Neural cell (in vitro differentiated cells): ENCODE measurements at regions not wholly inside any gene's neighbourhood (a gene's known extent, or its start where the extent isn't known, plus 50 kb on each side); places are given as distances from the start of the nearest gene placed in this dataset.

Source experiments
- H2AFZ ChIP-seq: fragments of 200-600, 300-800 bp; sonication (generic), shearing (Covaris generic); 2 replicates; pipeline ENCODE4 v1.6.0; 2014; ENCODE audit warnings: low read depth, mild to moderate bottlenecking, antibody characterized with exemption, low read length, moderate library complexity
- H3F3A ChIP-seq: fragments of 200-600 bp; shearing (Covaris generic); 2 replicates; pipeline ENCODE4 v1.6.1; 2016; ENCODE audit warnings: mild to moderate bottlenecking, moderate library complexity, mixed read lengths, antibody characterized with exemption, low read length; ENCODE audit not compliant: insufficient read depth, poor library complexity, severe bottlenecking
- H3K27ac ChIP-seq: fragments of 200-600, 300-800 bp; sonication (generic), shearing (Covaris generic); 2 replicates; pipeline ENCODE4 v1.5.1; 2014; ENCODE audit warnings: mild to moderate bottlenecking, low read length, moderate library complexity
- H3K27me3 ChIP-seq: fragments of 300-800, 200-600 bp; sonication (generic), shearing (Covaris generic); 2 replicates; pipeline ENCODE4 v1.6.0; 2014; ENCODE audit warnings: mild to moderate bottlenecking, low read depth, low read length, moderate library complexity; ENCODE audit not compliant: insufficient read depth
- H3K36me3 ChIP-seq: fragments of 300-800, 200-600 bp; sonication (generic), shearing (Covaris generic); 2 replicates; pipeline ENCODE4 v1.5.1; 2014; ENCODE audit warnings: mild to moderate bottlenecking, antibody characterized with exemption, low read length, moderate library complexity; ENCODE audit not compliant: insufficient read depth
- H3K4me2 ChIP-seq: fragments of 300-800, 200-600 bp; sonication (generic), shearing (Covaris generic); 2 replicates; pipeline ENCODE4 v1.6.0; 2014; ENCODE audit warnings: mild to moderate bottlenecking, low read length
- H3K4me3 ChIP-seq: fragments of 300-800, 200-600 bp; sonication (generic), shearing (Covaris generic); 2 replicates; pipeline ENCODE4 v1.5.1; 2014; ENCODE audit warnings: mild to moderate bottlenecking, low read length, moderate library complexity
- H3K79me2 ChIP-seq: fragments of 200-600 bp; shearing (Covaris generic); replicated peaks from 2 replicates; pipeline ENCODE4 v1.6.0; 2014; ENCODE audit warnings: mild to moderate bottlenecking, low read length, moderate library complexity; ENCODE audit not compliant: insufficient read depth
- H3K9ac ChIP-seq: fragments of 300-800, 200-600 bp; sonication (generic), shearing (Covaris generic); 2 replicates; pipeline ENCODE4 v1.6.1; 2016; ENCODE audit warnings: mild to moderate bottlenecking, low read length, mixed read lengths
- H3K9me2 ChIP-seq: fragments of 200-600 bp; shearing (Covaris generic); 2 replicates; pipeline ENCODE4 v1.6.1; 2016; ENCODE audit warnings: mild to moderate bottlenecking, low read length, mixed read lengths; ENCODE audit not compliant: insufficient read depth
- H3K9me3 ChIP-seq: fragments of 200-600, 300-800 bp; sonication (generic), shearing (Covaris generic); 2 replicates; pipeline ENCODE4 v1.6.1; 2016; ENCODE audit warnings: mild to moderate bottlenecking, mixed run types, low read length, moderate library complexity, mixed read lengths
- H4K20me1 ChIP-seq: fragments of 200-600 bp; shearing (Covaris generic); 2 replicates; pipeline ENCODE4 v1.6.1; 2016; ENCODE audit warnings: mild to moderate bottlenecking, mixed run types; ENCODE audit not compliant: insufficient read depth
- EP300 ChIP-seq: fragments of 450-650 bp; conservative IDR thresholded peaks from 2 replicates; pipeline ENCODE4 v1.6.1; 2014; ENCODE audit warnings: antibody characterized with exemption, mild to moderate bottlenecking, moderate library complexity; ENCODE audit not compliant: poor library complexity, severe bottlenecking
- EZH2 ChIP-seq: fragments of 200-600, 300-800 bp; shearing (Covaris generic), sonication (generic); IDR thresholded peaks from 2 replicates; pipeline ENCODE4 v1.6.1; 2014; ENCODE audit warnings: antibody characterized with exemption, low read length, borderline replicate concordance, mild to moderate bottlenecking; ENCODE audit not compliant: insufficient read depth, poor library complexity, severe bottlenecking
- MXI1 ChIP-seq: fragments of 450-650 bp; conservative IDR thresholded peaks from 2 replicates; pipeline ENCODE4 v1.6.1; 2014; ENCODE audit warnings: antibody characterized with exemption, mild to moderate bottlenecking; ENCODE audit not compliant: poor library complexity, severe bottlenecking
- POLR2AphosphoS5 ChIP-seq: IDR thresholded peaks from 2 replicates; pipeline ENCODE4 v1.6.1; 2012
- RAD21 ChIP-seq: fragments of 450-650 bp; conservative IDR thresholded peaks from 2 replicates; pipeline ENCODE4 v1.6.1; 2014; ENCODE audit warnings: antibody characterized with exemption, mild to moderate bottlenecking, moderate library complexity
- SMC3 ChIP-seq: fragments of 450-650 bp; conservative IDR thresholded peaks from 2 replicates; pipeline ENCODE4 v1.6.1; 2014; ENCODE audit warnings: antibody characterized with exemption, mild to moderate bottlenecking, moderate library complexity; ENCODE audit not compliant: poor library complexity
- TAF1 ChIP-seq: IDR thresholded peaks from 2 replicates; pipeline ENCODE4 v1.6.1; 2012; ENCODE audit warnings: low read depth
- TF ChIP-seq, protein P1 (sequence below): IDR thresholded peaks from 2 replicates; pipeline ENCODE4 v1.6.1; 2012; ENCODE audit warnings: borderline replicate concordance
- TF ChIP-seq, protein P2 (sequence below): fragments of 450-650 bp; IDR thresholded peaks from 2 replicates; pipeline ENCODE4 v1.5.1; 2014; ENCODE audit warnings: antibody characterized with exemption, mild to moderate bottlenecking, moderate library complexity; ENCODE audit not compliant: poor library complexity, severe bottlenecking

- Histone ChIP-seq H3K9me2 (no peaks in the 10 kb centered on the region), H3K27me3 (no peaks in the 10 kb centered on the region), H3K9me3 (no peaks in the 10 kb centered on the region), H3K9ac (no peak overlapping the region), H2AFZ (peak overlapping the region; percentile 41), H3K36me3 (no peaks in the 10 kb centered on the region), H3K4me2 (no peak overlapping the region), H4K20me1 (no peaks in the 10 kb centered on the region), H3F3A (no peaks in the 10 kb centered on the region), H3K27ac (no peak overlapping the region), H3K4me3 (no peak overlapping the region), H3K79me2 (no peaks in the 10 kb centered on the region)
- TF ChIP-seq TAF1 = no peak
- no peak for TF ChIP-seq MXI1
- no peak for TF ChIP-seq POLR2AphosphoS5
- TF ChIP-seq EP300 = no peak
- TF ChIP-seq EZH2 = no peak
- TF ChIP-seq, protein P1, sequence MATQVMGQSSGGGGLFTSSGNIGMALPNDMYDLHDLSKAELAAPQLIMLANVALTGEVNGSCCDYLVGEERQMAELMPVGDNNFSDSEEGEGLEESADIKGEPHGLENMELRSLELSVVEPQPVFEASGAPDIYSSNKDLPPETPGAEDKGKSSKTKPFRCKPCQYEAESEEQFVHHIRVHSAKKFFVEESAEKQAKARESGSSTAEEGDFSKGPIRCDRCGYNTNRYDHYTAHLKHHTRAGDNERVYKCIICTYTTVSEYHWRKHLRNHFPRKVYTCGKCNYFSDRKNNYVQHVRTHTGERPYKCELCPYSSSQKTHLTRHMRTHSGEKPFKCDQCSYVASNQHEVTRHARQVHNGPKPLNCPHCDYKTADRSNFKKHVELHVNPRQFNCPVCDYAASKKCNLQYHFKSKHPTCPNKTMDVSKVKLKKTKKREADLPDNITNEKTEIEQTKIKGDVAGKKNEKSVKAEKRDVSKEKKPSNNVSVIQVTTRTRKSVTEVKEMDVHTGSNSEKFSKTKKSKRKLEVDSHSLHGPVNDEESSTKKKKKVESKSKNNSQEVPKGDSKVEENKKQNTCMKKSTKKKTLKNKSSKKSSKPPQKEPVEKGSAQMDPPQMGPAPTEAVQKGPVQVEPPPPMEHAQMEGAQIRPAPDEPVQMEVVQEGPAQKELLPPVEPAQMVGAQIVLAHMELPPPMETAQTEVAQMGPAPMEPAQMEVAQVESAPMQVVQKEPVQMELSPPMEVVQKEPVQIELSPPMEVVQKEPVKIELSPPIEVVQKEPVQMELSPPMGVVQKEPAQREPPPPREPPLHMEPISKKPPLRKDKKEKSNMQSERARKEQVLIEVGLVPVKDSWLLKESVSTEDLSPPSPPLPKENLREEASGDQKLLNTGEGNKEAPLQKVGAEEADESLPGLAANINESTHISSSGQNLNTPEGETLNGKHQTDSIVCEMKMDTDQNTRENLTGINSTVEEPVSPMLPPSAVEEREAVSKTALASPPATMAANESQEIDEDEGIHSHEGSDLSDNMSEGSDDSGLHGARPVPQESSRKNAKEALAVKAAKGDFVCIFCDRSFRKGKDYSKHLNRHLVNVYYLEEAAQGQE = no peak
- TF ChIP-seq, protein P2, sequence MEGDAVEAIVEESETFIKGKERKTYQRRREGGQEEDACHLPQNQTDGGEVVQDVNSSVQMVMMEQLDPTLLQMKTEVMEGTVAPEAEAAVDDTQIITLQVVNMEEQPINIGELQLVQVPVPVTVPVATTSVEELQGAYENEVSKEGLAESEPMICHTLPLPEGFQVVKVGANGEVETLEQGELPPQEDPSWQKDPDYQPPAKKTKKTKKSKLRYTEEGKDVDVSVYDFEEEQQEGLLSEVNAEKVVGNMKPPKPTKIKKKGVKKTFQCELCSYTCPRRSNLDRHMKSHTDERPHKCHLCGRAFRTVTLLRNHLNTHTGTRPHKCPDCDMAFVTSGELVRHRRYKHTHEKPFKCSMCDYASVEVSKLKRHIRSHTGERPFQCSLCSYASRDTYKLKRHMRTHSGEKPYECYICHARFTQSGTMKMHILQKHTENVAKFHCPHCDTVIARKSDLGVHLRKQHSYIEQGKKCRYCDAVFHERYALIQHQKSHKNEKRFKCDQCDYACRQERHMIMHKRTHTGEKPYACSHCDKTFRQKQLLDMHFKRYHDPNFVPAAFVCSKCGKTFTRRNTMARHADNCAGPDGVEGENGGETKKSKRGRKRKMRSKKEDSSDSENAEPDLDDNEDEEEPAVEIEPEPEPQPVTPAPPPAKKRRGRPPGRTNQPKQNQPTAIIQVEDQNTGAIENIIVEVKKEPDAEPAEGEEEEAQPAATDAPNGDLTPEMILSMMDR = no peak
- no peak for TF ChIP-seq RAD21
- TF ChIP-seq SMC3 = no peak
These were observed 287.6 kb upstream of the PWP1 start for GRCh38 chr12:107397890-107398500.

GRCh38 chr12:107399046-107399445 lies 286.6 kb upstream of the PWP1 start:
- Histone ChIP-seq H3K4me3 (no peak overlapping the region), H4K20me1 (no peaks in the 10 kb centered on the region), H3K9ac (no peak overlapping the region), H3K79me2 (no peaks in the 10 kb centered on the region), H3K9me2 (no peaks in the 10 kb centered on the region), H3K36me3 (no peaks in the 10 kb centered on the region), H3K4me2 (no peak overlapping the region), H3K9me3 (no peaks in the 10 kb centered on the region), H3F3A (no peaks in the 10 kb centered on the region), H3K27me3 (no peaks in the 10 kb centered on the region), H2AFZ (no peak overlapping the region), H3K27ac (no peak overlapping the region)
- TF ChIP-seq POLR2AphosphoS5 = no peak
- TF ChIP-seq, protein P1 = no peak
- TF ChIP-seq EP300 = no peak
- no peak for TF ChIP-seq EZH2
- TF ChIP-seq MXI1 = no peak
- no peak for TF ChIP-seq RAD21
